ENCODE measurements at regions not wholly inside any gene's neighbourhood (a gene's known extent, or its start where the extent isn't known, plus 50 kb on each side); places are given as distances from the start of the nearest gene placed in this dataset.

DNA sequence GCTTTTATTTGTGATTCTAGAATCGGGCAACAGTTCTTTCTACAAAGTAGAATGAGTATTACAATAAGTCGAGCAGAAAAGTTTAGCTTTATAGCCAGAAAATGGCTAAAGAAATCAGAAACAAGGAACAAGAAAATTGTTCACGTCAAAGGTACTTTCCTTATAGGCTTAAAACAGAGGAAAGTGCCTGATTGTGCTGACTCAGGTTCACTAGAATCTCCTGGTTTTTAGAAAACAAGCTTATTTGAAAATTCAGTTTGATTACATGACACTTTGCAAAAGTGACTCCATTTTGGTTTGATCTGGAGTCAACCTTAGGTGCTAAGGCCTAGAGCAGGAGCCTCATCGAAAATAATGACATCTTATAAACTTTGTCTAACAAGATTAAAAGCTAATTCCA lies 564.7 kb upstream of the FLRT2 start:
- TF ChIP-seq POLR2A (IDR thresholded peaks at IDR 0.05; ENCODE audit: extremely low read depth, insufficient read length) (no peak), MYC (IDR thresholded peaks at IDR 0.05; ENCODE audit: low read depth, low read length) (no peak)
- TF ChIP-seq, protein P1, sequence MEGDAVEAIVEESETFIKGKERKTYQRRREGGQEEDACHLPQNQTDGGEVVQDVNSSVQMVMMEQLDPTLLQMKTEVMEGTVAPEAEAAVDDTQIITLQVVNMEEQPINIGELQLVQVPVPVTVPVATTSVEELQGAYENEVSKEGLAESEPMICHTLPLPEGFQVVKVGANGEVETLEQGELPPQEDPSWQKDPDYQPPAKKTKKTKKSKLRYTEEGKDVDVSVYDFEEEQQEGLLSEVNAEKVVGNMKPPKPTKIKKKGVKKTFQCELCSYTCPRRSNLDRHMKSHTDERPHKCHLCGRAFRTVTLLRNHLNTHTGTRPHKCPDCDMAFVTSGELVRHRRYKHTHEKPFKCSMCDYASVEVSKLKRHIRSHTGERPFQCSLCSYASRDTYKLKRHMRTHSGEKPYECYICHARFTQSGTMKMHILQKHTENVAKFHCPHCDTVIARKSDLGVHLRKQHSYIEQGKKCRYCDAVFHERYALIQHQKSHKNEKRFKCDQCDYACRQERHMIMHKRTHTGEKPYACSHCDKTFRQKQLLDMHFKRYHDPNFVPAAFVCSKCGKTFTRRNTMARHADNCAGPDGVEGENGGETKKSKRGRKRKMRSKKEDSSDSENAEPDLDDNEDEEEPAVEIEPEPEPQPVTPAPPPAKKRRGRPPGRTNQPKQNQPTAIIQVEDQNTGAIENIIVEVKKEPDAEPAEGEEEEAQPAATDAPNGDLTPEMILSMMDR (IDR thresholded peaks at IDR 0.05; ENCODE audit: low read depth, low read length), result no peak
- TF ChIP-seq, protein P2, sequence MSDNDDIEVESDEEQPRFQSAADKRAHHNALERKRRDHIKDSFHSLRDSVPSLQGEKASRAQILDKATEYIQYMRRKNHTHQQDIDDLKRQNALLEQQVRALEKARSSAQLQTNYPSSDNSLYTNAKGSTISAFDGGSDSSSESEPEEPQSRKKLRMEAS (IDR thresholded peaks at IDR 0.05; ENCODE audit: low read depth, low read length), result no peak
- no peak overlapping the region for H3K4me3 ChIP-seq (ENCODE audit: low read depth, low read length)
- no peak for DNase-seq (ENCODE audit: low read depth)

DNA sequence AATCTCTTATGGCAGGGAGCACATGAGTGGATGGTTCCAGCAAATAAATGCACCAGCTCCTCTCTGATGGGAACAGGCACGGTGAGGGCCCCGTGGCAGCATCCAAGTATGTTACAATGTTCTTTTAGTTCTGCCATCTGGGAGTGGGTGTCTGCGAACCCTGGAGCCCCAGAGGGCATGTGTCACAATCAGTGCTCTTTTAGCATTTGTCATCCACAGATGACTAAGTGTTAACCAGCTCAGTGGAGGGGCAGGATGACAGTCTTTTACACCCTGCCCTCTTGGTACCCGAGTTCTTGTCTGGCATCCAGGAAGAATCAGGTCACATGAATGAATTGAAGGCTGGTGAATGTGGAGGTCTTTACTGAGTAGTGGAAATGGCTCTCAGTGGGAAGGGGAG lies 560.4 kb upstream of the FLRT2 start:
- no peak for DNase-seq (ENCODE audit: low read depth)
- no peak overlapping the region for H3K4me3 ChIP-seq (ENCODE audit: low read depth, low read length)
- TF ChIP-seq POLR2A (IDR thresholded peaks at IDR 0.05; ENCODE audit: extremely low read depth, insufficient read length) (no peak), MYC (IDR thresholded peaks at IDR 0.05; ENCODE audit: low read depth, low read length) (no peak)
- TF ChIP-seq, protein P2 (IDR thresholded peaks at IDR 0.05; ENCODE audit: low read depth, low read length), result no peak
- TF ChIP-seq, protein P1 (IDR thresholded peaks at IDR 0.05; ENCODE audit: low read depth, low read length), result no peak

DNA sequence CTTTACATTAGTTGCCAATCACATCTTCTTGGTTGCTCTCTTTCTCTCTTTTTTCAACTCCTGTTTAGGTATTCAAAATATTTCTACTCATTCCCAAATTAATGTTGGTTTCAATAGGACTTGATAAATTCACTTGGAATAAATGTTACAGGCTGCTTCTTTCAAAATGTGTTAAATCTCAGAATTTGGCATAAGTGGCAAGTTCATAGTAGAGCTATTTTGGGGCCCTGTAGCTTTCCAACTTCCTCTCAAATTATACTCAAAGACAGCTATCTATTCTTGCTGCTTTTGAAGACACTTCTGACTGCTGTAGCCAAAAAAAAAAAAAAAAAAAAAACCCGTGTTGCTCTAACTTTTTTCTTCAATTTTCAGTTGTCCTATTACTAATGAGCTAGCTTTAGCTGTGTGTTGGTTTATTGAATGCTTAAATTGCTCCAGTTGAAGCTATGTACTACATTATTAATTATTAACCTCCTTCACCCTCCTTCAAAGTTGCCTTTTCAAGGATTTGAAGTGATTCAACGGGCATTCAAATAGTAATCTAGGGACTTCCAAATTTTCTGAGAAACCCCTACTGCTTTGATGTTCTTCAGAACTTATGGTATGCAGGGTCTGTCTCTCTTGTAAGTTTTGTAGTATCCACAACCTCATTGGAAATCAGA lies 554.6 kb upstream of the FLRT2 start:
- TF ChIP-seq, protein P2 (IDR thresholded peaks at IDR 0.05; ENCODE audit: low read depth, low read length), result no peak
- TF ChIP-seq MYC (IDR thresholded peaks at IDR 0.05; ENCODE audit: low read depth, low read length) (no peak), POLR2A (IDR thresholded peaks at IDR 0.05; ENCODE audit: extremely low read depth, insufficient read length) (no peak)
- TF ChIP-seq, protein P1 (IDR thresholded peaks at IDR 0.05; ENCODE audit: low read depth, low read length), result no peak
- no peak overlapping the region for H3K4me3 ChIP-seq (ENCODE audit: low read depth, low read length)
- DNase-seq (ENCODE audit: low read depth), result no peak

DNA sequence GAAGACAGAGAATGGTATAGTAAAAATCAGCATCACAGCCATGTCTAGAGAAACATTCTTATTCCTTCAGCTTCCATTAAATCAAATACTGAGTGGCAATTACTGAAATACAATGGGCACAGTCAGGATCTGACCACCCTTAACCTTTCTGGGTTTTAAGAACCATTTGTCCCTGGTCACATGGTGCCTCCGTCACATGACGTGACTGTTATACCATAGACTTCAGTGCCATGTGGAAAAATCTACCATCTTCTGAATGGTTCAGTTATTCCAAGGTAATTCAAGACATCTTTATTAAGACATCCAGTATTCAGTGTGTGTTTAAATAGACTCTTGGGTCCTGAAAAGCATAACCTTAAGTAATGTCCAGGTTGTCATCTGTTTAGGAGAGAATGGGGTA lies 553.1 kb upstream of the FLRT2 start:
- no peak for TF ChIP-seq POLR2A (IDR thresholded peaks at IDR 0.05; ENCODE audit: extremely low read depth, insufficient read length)
- TF ChIP-seq, protein P1 (IDR thresholded peaks at IDR 0.05; ENCODE audit: low read depth, low read length), result no peak
- TF ChIP-seq, protein P2 (IDR thresholded peaks at IDR 0.05; ENCODE audit: low read depth, low read length), result no peak
- no peak for TF ChIP-seq MYC (IDR thresholded peaks at IDR 0.05; ENCODE audit: low read depth, low read length)
- DNase-seq (ENCODE audit: low read depth), result no peak
- no peak overlapping the region for H3K4me3 ChIP-seq (ENCODE audit: low read depth, low read length)

DNA sequence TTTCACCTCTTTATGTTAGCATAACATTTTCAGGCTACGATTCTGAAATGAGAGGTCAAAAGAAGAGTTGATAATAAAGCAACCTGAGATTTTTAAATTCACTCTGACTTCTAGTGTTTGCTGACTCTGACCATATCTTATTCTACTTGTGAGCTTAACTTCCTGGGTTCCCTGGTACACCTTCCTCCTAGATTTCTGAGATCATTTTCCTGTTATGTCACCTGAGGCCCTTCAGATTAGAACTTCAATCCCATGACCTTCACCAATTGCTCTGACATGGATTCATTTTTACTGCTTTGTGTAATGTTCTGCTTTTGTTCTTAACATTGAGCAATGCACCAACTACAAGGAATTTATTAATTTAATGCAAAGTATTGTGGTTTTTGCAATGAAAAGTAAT lies 542.9 kb upstream of the FLRT2 start:
- no peak for DNase-seq (ENCODE audit: low read depth)
- TF ChIP-seq, protein P1 (IDR thresholded peaks at IDR 0.05; ENCODE audit: low read depth, low read length), result no peak
- TF ChIP-seq POLR2A (IDR thresholded peaks at IDR 0.05; ENCODE audit: extremely low read depth, insufficient read length), result no peak
- no peak overlapping the region for H3K4me3 ChIP-seq (ENCODE audit: low read depth, low read length)

DNA sequence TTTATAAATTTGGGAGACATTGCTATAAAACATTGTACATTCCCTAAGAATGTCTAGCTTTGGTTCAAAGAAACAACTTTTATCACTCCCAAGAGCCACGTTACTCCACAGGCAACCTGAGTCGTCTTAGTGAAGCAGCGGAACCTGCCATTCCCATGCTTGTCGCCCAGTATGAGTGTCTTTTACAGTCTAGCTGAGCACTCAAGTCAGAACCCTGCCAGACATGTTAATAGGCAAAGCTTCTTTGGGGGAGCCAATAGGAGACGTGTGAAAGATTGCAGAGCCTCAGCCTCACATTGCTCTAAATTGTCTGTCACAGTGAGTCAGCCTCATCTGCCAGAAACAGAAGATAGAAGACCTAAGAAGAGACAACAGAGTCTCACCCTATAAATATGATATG lies 541.6 kb upstream of the FLRT2 start:
- no peak overlapping the region for H3K4me3 ChIP-seq (ENCODE audit: low read depth, low read length)
- DNase-seq (ENCODE audit: low read depth), result no peak
- TF ChIP-seq MYC (IDR thresholded peaks at IDR 0.05; ENCODE audit: low read depth, low read length) (no peak), POLR2A (IDR thresholded peaks at IDR 0.05; ENCODE audit: extremely low read depth, insufficient read length) (no peak)
- TF ChIP-seq, protein P2 (IDR thresholded peaks at IDR 0.05; ENCODE audit: low read depth, low read length), result no peak
- TF ChIP-seq, protein P1 (IDR thresholded peaks at IDR 0.05; ENCODE audit: low read depth, low read length), result no peak

All from NB4 (cell line).